Mesendoderm (in vitro differentiated cells): ENCODE measurements at regions not wholly inside any gene's neighbourhood (a gene's known extent, or its start where the extent isn't known, plus 50 kb on each side); places are given as distances from the start of the nearest gene placed in this dataset.
A peak's percentile ranks its signal among the peaks of the same experiment; 100 is the strongest.

Experiments
- DNase-seq: peaks from one replicate; pipeline ENCODE4 v3.0.0; 2013
- H2AK5ac ChIP-seq: 2 replicates; pipeline ENCODE4 v1.6.1; 2013; ENCODE audit warnings: low read length, inconsistent platforms
- H2BK120ac ChIP-seq: 2 replicates; pipeline ENCODE4 v1.6.1; 2013; ENCODE audit warnings: low read depth, mild to moderate bottlenecking, low read length, moderate library complexity, mixed read lengths
- H2BK15ac ChIP-seq: replicated peaks from 2 replicates; pipeline ENCODE4 v1.6.1; 2013; ENCODE audit warnings: low read depth, mild to moderate bottlenecking, moderate library complexity
- H2BK5ac ChIP-seq: 2 replicates; pipeline ENCODE4 v1.6.1; 2013; ENCODE audit warnings: low read length, inconsistent platforms
- H3K18ac ChIP-seq: 2 replicates; pipeline ENCODE4 v1.6.1; 2013; ENCODE audit warnings: mild to moderate bottlenecking, low read length, mixed read lengths
- H3K23ac ChIP-seq: one replicate; pipeline ENCODE4 v1.6.1; 2013; ENCODE audit warnings: low read length
- H3K27ac ChIP-seq: 2 replicates; pipeline ENCODE4 v1.5.1; 2013; ENCODE audit warnings: low read depth, mild to moderate bottlenecking, inconsistent platforms, low read length, moderate library complexity
- H3K27me3 ChIP-seq: 2 replicates; pipeline ENCODE4 v1.6.1; 2013; ENCODE audit warnings: low read length, control low read depth, mild to moderate bottlenecking, inconsistent platforms; ENCODE audit not compliant: insufficient read depth, poor library complexity
- H3K36me3 ChIP-seq: 2 replicates; pipeline ENCODE4 v1.6.1; 2013; ENCODE audit warnings: low read length, inconsistent platforms; ENCODE audit not compliant: control insufficient read depth, insufficient read depth
- H3K4ac ChIP-seq: one replicate; pipeline ENCODE4 v1.6.1; 2013; ENCODE audit warnings: low read depth, mild to moderate bottlenecking, low read length, moderate library complexity
- H3K4me1 ChIP-seq: 2 replicates; pipeline ENCODE4 v1.6.1; 2013; ENCODE audit warnings: low read depth, low read length, inconsistent platforms; ENCODE audit not compliant: control insufficient read depth
- H3K4me2 ChIP-seq: 2 replicates; pipeline ENCODE4 v1.6.1; 2013; ENCODE audit warnings: low read length
- H3K4me3 ChIP-seq: 2 replicates; pipeline ENCODE4 v1.5.1; 2013; ENCODE audit warnings: mild to moderate bottlenecking, low read length
- H3K56ac ChIP-seq: one replicate; pipeline ENCODE4 v1.6.1; 2013; ENCODE audit warnings: low read length
- H3K79me1 ChIP-seq: 2 replicates; pipeline ENCODE4 v1.6.1; 2013; ENCODE audit warnings: low read length, inconsistent platforms
- H3K79me2 ChIP-seq: 2 replicates; pipeline ENCODE4 v1.6.1; 2013; ENCODE audit warnings: mild to moderate bottlenecking, low read length; ENCODE audit not compliant: control insufficient read depth, insufficient read depth
- H3K9ac ChIP-seq: 2 replicates; pipeline ENCODE4 v1.6.1; 2013; ENCODE audit warnings: low read length, inconsistent platforms
- H4K5ac ChIP-seq: one replicate; pipeline ENCODE4 v1.6.1; 2013; ENCODE audit warnings: low read length
- H4K8ac ChIP-seq: one replicate; pipeline ENCODE4 v1.6.1; 2013; ENCODE audit warnings: low read depth, mild to moderate bottlenecking, control low read depth, low read length, moderate library complexity
- WGBS: extraction: QIAGEN DNeasy Blood & Tissue Kit; methylation state at CpG from one replicate; pipeline ENCODE4 v1.1.7; 2013; ENCODE audit warnings: low lambda C conversion rate, missing lambda C conversion rate; ENCODE audit not compliant: insufficient coverage; ENCODE audit errors: extremely low coverage; 5-methylcytosine and 5-hydroxymethylcytosine counted together

GRCh38 chr7:21054427-21055112 lies 267.9 kb upstream of the SP8 start:
- Histone ChIP-seq H3K4me1 (no peaks in the 10 kb centered on the region), H3K27me3 (no peaks in the 10 kb centered on the region), H3K4me2 (no peak overlapping the region), H3K18ac (no peak overlapping the region), H2BK5ac (no peak overlapping the region), H3K36me3 (no peaks in the 10 kb centered on the region), H3K79me2 (no peaks in the 10 kb centered on the region), H3K27ac (no peak overlapping the region), H4K8ac (no peak overlapping the region), H3K4ac (no peak overlapping the region), H3K23ac (no peak overlapping the region), H2BK120ac (no peak overlapping the region), H4K5ac (no peak overlapping the region), H3K9ac (no peak overlapping the region), H2AK5ac (no peak overlapping the region), H3K4me3 (no peak overlapping the region), H3K79me1 (no peaks in the 10 kb centered on the region), H3K56ac (no peak overlapping the region), H2BK15ac (no peak overlapping the region)
- peak; percentile 10 for DNase-seq
- no CpG with 5 or more reads among the region's 5 CpGs for WGBS

GRCh38 chr7:21059069-21059468 lies 272.4 kb upstream of the SP8 start:
- Histone ChIP-seq H2AK5ac (no peak overlapping the region), H3K4me3 (no peak overlapping the region)
- no CpG with 5 or more reads among the region's 2 CpGs for WGBS

GRCh38 chr7:21063106-21063505 lies 276.4 kb upstream of the SP8 start:
- H3K56ac ChIP-seq: no peak overlapping the region
- no peak overlapping the region for H3K18ac ChIP-seq
- WGBS: no CpG with 5 or more reads among the region's 2 CpGs

More at GRCh38 chr7:21059069-21059468, 272.4 kb upstream of the SP8 start:
- Histone ChIP-seq H3K9ac (no peak overlapping the region), H3K27me3 (no peaks in the 10 kb centered on the region), H3K4me1 (no peaks in the 10 kb centered on the region), H3K79me1 (no peaks in the 10 kb centered on the region), H4K5ac (no peak overlapping the region), H3K36me3 (no peaks in the 10 kb centered on the region), H3K4ac (no peak overlapping the region), H3K56ac (no peak overlapping the region), H2BK5ac (no peak overlapping the region), H3K27ac (no peak overlapping the region), H3K4me2 (no peak overlapping the region), H2BK120ac (no peak overlapping the region), H3K18ac (no peak overlapping the region), H3K79me2 (no peaks in the 10 kb centered on the region), H3K23ac (no peak overlapping the region), H2BK15ac (no peak overlapping the region), H4K8ac (no peak overlapping the region)
- DNase-seq: peak; percentile 6

GRCh38 chr7:21064698-21065648 lies 278.3 kb upstream of the SP8 start:
- Histone ChIP-seq H3K4ac (no peak overlapping the region), H3K4me1 (no peaks in the 10 kb centered on the region), H4K8ac (no peak overlapping the region), H3K27ac (no peak overlapping the region), H3K23ac (no peak overlapping the region), H3K56ac (no peak overlapping the region), H2BK120ac (no peak overlapping the region), H3K4me2 (no peak overlapping the region), H2BK5ac (no peak overlapping the region), H3K9ac (no peak overlapping the region), H3K27me3 (no peaks in the 10 kb centered on the region), H2AK5ac (no peak overlapping the region), H4K5ac (no peak overlapping the region), H3K18ac (no peak overlapping the region), H3K79me2 (no peaks in the 10 kb centered on the region), H2BK15ac (no peak overlapping the region), H3K36me3 (no peaks in the 10 kb centered on the region), H3K79me1 (no peaks in the 10 kb centered on the region), H3K4me3 (no peak overlapping the region)
- WGBS: no CpG with 5 or more reads among the region's 6 CpGs
- no peak for DNase-seq

More at GRCh38 chr7:21063106-21063505, 276.4 kb upstream of the SP8 start:
- Histone ChIP-seq H3K4me1 (no peaks in the 10 kb centered on the region), H3K4me3 (no peak overlapping the region), H3K27me3 (no peaks in the 10 kb centered on the region), H2BK120ac (no peak overlapping the region), H3K79me2 (no peaks in the 10 kb centered on the region), H3K4me2 (no peak overlapping the region), H3K4ac (no peak overlapping the region), H4K8ac (no peak overlapping the region), H2AK5ac (no peak overlapping the region), H3K79me1 (no peaks in the 10 kb centered on the region), H2BK5ac (no peak overlapping the region), H3K27ac (no peak overlapping the region), H2BK15ac (no peak overlapping the region), H3K23ac (no peak overlapping the region), H3K36me3 (no peaks in the 10 kb centered on the region), H4K5ac (no peak overlapping the region), H3K9ac (no peak overlapping the region)
- no peak for DNase-seq

- Histone ChIP-seq H2BK120ac (no peak overlapping the region), H2AK5ac (no peak overlapping the region), H3K79me2 (no peaks in the 10 kb centered on the region), H4K8ac (no peak overlapping the region), H2BK15ac (no peak overlapping the region), H3K36me3 (no peaks in the 10 kb centered on the region), H3K27ac (no peak overlapping the region), H3K56ac (no peak overlapping the region), H3K23ac (no peak overlapping the region), H3K79me1 (no peaks in the 10 kb centered on the region), H4K5ac (no peak overlapping the region), H3K4ac (no peak overlapping the region), H3K27me3 (no peaks in the 10 kb centered on the region), H3K4me3 (no peak overlapping the region), H3K4me2 (no peak overlapping the region), H3K9ac (no peak overlapping the region), H2BK5ac (no peak overlapping the region), H3K4me1 (no peaks in the 10 kb centered on the region), H3K18ac (no peak overlapping the region)
- WGBS: no CpG with 5 or more reads among the region's 4 CpGs
- DNase-seq: no peak
These were observed 279.5 kb upstream of the SP8 start for GRCh38 chr7:21066221-21066620.
